Fibroblast of lung (primary cell): ENCODE measurements at regions not wholly inside any gene's neighbourhood (a gene's known extent, or its start where the extent isn't known, plus 50 kb on each side); places are given as distances from the start of the nearest gene placed in this dataset.

ENCODE experiments used
- CTCF ChIP-seq, 2 donors: IDR thresholded peaks in 1 of 2; conservative IDR thresholded peaks in 1 of 2; 1 replicate in 1 of 2; 2 replicates in 1 of 2; pipeline ENCODE4 v1.5.1; 2011 to 2012; ENCODE audit warnings: low read length in 2 of 2, control low read depth in 1 of 2, inconsistent platforms in 1 of 2, low read depth in 1 of 2, mild to moderate bottlenecking in 1 of 2
- EZH2 ChIP-seq: IDR thresholded peaks from 2 replicates; pipeline ENCODE4 v1.5.1; 2012; ENCODE audit warnings: low read length, control low read depth, mild to moderate bottlenecking; ENCODE audit errors: missing control alignments

GRCh38 chr17:74016461-74016860 is 187.0 kb upstream of the RPL38 start:
- no peak for TF ChIP-seq CTCF (conservative IDR thresholded peaks at IDR 0.05 in 1 of 2, IDR thresholded peaks at IDR 0.05 in 1 of 2; ENCODE audit: low read depth in 1 of 2, low read length in 2 of 2)
- no peak for TF ChIP-seq EZH2
